Right atrium auricular region (tissue), 2 donors: ENCODE measurements at regions not wholly inside any gene's neighbourhood (a gene's known extent, or its start where the extent isn't known, plus 50 kb on each side); places are given as distances from the start of the nearest gene placed in this dataset.

Source experiments
- DNase-seq: peaks from one replicate; pipeline ENCODE4 v3.0.0-alpha.2; 2019; ENCODE audit warnings: low spot score
- H3K27ac ChIP-seq, 2 donors: fragments of 200-600 bp; sonication (generic); 1 replicate in 1 of 2; 2 replicates in 1 of 2; pipeline ENCODE4 v1.5.1; 2016 to 2019
- H3K27me3 ChIP-seq, 2 donors: fragments of 200-600 bp; sonication (generic); one replicate each; pipeline versions ENCODE4 v1.5.1 to v1.6.0; 2017 to 2019
- H3K36me3 ChIP-seq: fragments of 200-600 bp; sonication (generic); one replicate; pipeline ENCODE4 v1.5.1; 2016
- H3K4me1 ChIP-seq, 2 donors: fragments of 200-600 bp; sonication (generic); one replicate each; pipeline versions ENCODE4 v1.5.1 to v1.6.0; 2017 to 2019
- H3K4me3 ChIP-seq, 2 donors: fragments of 200-600 bp; sonication (generic); 1 replicate in 1 of 2; 2 replicates in 1 of 2; pipeline ENCODE4 v1.5.1; 2017 to 2019; ENCODE audit warnings: mild to moderate bottlenecking in 1 of 2, moderate library complexity in 1 of 2
- H3K9me3 ChIP-seq, 2 donors: fragments of 200-600 bp; sonication (generic); one replicate each; pipeline ENCODE4 v1.5.1; 2019
- TF ChIP-seq, protein P1 (sequence below), 2 donors: fragments of 200-600 bp; sonication (generic); IDR thresholded peaks; one replicate each; pipeline ENCODE4 v1.5.1; 2019; ENCODE audit warnings: antibody characterized with exemption in 2 of 2

DNA sequence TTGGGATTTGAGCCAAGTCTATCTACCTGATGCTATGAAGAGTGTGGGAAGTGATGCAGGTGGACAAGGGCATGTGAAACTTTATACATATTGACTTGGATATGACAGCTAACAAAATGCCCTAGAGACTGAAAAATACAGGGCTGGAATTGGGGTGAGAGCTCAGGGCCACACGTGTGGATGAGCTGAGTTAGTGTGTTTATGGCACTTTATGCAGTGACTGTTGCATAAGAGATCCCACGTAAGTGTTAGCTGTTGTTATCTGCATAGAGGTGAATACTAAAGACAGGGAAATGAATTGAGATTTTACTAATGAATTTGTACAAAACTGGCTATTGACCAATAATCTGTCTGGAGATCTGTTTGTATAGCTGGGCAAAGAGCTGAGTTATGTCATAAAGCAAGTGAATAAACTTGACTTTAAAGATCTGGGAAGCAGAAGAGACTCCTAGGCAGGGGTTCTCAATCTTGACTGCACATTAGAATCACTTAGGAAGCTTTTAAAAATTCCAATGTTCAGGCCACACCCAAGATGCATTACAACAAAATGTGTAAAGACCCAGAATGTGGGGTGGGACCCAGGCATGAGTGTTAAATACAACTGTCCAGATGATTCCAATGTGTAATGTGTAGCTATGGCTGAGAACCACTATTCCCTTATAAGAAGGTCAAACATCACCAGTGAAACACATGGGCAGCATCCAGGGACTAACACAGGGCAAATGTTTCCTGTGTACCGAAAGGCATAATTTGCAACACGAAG lies 74.2 kb upstream of the STK17B start:
- no peaks in the 10 kb centered on the region for H3K9me3 ChIP-seq
- TF ChIP-seq, protein P1, sequence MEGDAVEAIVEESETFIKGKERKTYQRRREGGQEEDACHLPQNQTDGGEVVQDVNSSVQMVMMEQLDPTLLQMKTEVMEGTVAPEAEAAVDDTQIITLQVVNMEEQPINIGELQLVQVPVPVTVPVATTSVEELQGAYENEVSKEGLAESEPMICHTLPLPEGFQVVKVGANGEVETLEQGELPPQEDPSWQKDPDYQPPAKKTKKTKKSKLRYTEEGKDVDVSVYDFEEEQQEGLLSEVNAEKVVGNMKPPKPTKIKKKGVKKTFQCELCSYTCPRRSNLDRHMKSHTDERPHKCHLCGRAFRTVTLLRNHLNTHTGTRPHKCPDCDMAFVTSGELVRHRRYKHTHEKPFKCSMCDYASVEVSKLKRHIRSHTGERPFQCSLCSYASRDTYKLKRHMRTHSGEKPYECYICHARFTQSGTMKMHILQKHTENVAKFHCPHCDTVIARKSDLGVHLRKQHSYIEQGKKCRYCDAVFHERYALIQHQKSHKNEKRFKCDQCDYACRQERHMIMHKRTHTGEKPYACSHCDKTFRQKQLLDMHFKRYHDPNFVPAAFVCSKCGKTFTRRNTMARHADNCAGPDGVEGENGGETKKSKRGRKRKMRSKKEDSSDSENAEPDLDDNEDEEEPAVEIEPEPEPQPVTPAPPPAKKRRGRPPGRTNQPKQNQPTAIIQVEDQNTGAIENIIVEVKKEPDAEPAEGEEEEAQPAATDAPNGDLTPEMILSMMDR (IDR thresholded peaks at IDR 0.05), result no peak
- DNase-seq, result no peak
- H3K4me1 ChIP-seq, result peaks cover 0 to 15% of the 10 kb centered on the region in 2 donors
- no peak overlapping the region for H3K27ac ChIP-seq
- no peaks in the 10 kb centered on the region for H3K27me3 ChIP-seq
- no peak overlapping the region for H3K4me3 ChIP-seq
- H3K36me3 ChIP-seq, result no peaks in the 10 kb centered on the region

DNA sequence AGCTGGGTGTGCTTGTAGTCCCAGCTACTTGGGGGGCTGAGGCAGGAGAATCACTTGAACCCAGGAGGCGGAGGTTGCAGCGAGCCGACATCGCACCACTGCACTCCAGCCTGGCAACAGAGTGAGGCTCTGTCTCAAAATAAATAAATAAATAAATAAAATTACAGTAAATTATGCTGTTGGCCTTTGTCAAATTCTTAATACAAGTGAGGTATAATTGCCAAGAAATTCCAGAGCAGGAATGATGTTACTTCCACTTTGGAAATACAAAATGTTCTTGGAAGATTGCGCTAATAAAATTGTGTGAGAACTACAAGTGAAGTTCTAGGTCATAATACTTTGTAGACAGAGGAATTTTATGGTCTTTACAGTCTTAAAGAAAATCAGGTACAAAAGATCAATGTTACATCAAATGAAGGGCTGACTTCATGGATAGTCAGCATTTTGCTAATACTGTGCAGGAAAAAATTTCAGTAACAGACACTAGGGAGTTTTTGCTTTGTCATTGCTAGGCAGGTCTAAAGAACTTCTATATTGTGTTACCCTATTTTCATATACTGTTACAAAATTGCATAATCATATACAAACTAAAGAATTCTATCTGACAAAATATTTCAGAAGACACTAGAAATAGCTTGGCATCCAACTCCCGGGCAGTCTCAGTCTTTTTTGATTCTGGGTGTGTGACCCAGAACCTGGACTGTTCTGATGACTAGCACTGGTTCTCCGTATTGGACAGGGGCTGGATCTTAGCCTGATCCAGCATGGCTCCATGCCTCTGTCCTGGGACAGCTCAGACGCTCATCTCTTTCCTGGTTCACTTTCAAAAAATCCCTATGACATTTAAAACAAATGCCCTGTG lies 76.0 kb upstream of the STK17B start:
- Histone ChIP-seq H3K9me3 (no peaks in the 10 kb centered on the region), H3K4me3 (no peak overlapping the region), H3K4me1 (peaks cover 0 to 15% of the 10 kb centered on the region in 2 donors), H3K27ac (peak overlapping the region; percentile 24 to 26), H3K36me3 (no peaks in the 10 kb centered on the region), H3K27me3 (no peaks in the 10 kb centered on the region)
- TF ChIP-seq, protein P1 (IDR thresholded peaks at IDR 0.05), result no peak
- no peak for DNase-seq

DNA sequence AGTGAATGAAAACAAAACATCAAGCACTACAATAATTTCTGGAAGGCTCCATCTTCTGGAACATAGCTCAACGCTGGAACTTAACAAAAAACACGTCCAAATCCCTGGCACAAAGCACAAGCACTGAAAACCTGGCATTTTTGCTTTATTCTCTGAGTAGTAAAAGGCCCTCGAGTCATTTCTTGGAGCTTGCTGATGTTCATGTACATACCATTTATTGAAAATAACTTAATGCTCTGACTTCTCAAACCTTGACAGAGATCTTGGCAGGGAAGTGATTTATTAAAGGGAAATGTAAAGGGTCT lies 76.5 kb upstream of the STK17B start:
- Histone ChIP-seq H3K27ac (peak overlapping the region; percentile 24 to 26), H3K9me3 (no peaks in the 10 kb centered on the region), H3K27me3 (no peaks in the 10 kb centered on the region), H3K36me3 (no peaks in the 10 kb centered on the region), H3K4me3 (no peak overlapping the region), H3K4me1 (peaks cover 0 to 15% of the 10 kb centered on the region in 2 donors)
- no peak for DNase-seq
- TF ChIP-seq, protein P1 (IDR thresholded peaks at IDR 0.05), result no peak

DNA sequence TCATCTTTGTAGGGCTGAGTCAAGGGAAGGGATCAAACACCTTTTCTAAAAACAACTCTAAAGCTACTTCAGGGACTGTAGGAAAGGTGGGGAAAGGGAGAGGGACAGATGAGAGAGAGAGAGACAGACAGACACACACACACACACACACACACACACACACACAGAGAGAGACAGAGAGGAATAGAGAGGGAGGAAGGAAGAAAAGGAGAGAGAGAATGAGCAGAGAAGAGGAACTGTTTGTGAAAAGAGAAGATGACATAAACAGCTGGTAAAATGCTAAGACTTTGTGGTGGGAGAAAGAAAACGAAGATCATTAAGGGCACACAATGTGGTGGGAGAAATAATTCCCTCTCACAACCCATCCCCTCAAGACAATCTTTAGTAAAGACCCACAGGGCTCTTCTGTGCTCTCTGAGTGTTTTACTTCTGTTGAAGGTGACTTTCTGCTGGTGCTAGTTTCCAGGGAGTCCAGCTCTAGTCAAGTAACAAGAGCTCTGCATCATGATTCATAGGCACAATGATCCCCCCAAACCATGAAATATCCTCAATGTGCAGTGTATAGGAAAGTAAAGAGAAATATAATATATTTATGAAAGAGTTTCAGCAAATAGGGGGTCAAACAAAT lies 77.2 kb upstream of the STK17B start:
- Histone ChIP-seq H3K27ac (peak overlapping the region; percentile 24 to 26), H3K4me1 (peaks cover 0 to 15% of the 10 kb centered on the region in 2 donors), H3K27me3 (no peaks in the 10 kb centered on the region), H3K4me3 (no peak overlapping the region), H3K9me3 (no peaks in the 10 kb centered on the region), H3K36me3 (no peaks in the 10 kb centered on the region)
- no peak for DNase-seq
- TF ChIP-seq, protein P1 (IDR thresholded peaks at IDR 0.05), result no peak

DNA sequence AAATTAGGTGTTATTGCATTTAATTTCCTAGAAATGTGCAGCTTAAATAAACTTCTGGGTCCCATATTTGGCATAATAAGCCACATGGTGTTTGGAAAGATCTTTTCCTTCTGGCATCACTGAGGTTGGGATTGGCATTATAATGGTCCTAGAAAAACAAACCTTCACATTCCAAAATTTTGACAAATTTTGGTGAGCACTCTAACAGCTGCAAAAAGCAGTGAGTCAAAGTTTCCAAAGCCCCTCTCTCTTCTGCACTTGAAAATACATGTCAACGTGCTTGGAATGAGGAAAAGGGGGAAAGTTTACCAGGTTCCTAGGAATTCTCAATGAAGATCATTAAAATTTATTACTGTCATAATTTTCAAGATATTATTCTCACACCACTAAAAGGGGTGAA lies 77.8 kb upstream of the STK17B start:
- Histone ChIP-seq H3K4me1 (peaks cover 0 to 15% of the 10 kb centered on the region in 2 donors), H3K9me3 (no peaks in the 10 kb centered on the region), H3K4me3 (no peak overlapping the region), H3K27ac (no peak overlapping the region), H3K36me3 (no peaks in the 10 kb centered on the region), H3K27me3 (no peaks in the 10 kb centered on the region)
- TF ChIP-seq, protein P1 (IDR thresholded peaks at IDR 0.05), result no peak
- DNase-seq, result no peak
